ENCODE measurements at regions not wholly inside any gene's neighbourhood (a gene's known extent, or its start where the extent isn't known, plus 50 kb on each side); places are given as distances from the start of the nearest gene placed in this dataset.

DNA sequence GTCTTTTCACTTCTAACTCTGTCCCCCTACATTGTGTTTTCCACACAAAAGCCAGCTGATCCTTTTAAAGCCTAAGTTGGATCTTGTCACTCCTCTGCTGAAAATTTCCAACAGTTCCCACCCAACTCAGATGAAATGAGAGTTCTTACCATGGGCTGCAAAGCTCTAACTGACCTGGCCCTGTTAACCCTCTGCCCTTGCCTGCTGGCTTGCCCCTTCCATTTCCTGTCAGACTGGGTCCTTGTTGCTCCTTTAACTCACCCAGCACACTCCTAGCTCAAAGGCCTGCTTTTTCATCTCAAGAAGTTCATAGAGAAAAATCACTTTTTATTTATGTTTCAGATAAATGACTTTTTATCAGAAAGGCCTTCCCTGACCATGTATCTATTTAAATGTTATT lies 66.5 kb upstream of the HEY2 start:
- TF ChIP-seq, protein P1, sequence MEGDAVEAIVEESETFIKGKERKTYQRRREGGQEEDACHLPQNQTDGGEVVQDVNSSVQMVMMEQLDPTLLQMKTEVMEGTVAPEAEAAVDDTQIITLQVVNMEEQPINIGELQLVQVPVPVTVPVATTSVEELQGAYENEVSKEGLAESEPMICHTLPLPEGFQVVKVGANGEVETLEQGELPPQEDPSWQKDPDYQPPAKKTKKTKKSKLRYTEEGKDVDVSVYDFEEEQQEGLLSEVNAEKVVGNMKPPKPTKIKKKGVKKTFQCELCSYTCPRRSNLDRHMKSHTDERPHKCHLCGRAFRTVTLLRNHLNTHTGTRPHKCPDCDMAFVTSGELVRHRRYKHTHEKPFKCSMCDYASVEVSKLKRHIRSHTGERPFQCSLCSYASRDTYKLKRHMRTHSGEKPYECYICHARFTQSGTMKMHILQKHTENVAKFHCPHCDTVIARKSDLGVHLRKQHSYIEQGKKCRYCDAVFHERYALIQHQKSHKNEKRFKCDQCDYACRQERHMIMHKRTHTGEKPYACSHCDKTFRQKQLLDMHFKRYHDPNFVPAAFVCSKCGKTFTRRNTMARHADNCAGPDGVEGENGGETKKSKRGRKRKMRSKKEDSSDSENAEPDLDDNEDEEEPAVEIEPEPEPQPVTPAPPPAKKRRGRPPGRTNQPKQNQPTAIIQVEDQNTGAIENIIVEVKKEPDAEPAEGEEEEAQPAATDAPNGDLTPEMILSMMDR (IDR thresholded peaks at IDR 0.05; ENCODE audit: insufficient read depth, low read length, poor library complexity, severe bottlenecking): no peak
- no peak for TF ChIP-seq EZH2phosphoT487 (conservative IDR thresholded peaks at IDR 0.05; ENCODE audit: low read length)

Measured in SU-DHL-6 (cell line).